ENCODE measurements at regions not wholly inside any gene's neighbourhood (a gene's known extent, or its start where the extent isn't known, plus 50 kb on each side); places are given as distances from the start of the nearest gene placed in this dataset.
"Not testable (repeated sequence)": the region's sequence is repeated elsewhere in the genome, so short reads cannot be mapped to it uniquely, and the experiment has no call there.

DNA sequence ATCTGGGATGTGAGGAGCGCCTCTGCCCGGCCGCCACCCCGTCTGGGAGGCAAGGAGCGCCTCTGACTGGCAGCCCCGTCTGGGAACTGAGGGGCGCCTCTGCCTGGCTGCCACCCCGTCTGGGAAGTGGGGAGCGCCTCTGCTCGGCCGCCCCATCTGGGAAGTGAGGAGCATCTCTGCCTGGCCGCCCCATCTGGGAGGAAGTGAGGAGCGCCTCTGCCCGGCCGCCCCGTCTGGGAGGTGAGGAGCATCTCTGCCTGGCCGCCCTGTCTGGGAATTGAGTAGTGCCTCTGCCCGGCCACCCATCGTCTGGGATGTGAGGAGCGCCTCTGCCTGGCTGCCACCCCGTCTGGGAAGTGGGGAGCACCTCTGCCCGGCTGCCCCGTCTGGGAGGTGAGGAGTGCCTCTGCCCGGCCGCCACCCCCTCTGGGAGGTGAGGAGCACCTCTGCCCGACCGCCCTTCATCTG, 481.5 kb upstream of the GNPDA2 start:
- TF ChIP-seq, protein P1, sequence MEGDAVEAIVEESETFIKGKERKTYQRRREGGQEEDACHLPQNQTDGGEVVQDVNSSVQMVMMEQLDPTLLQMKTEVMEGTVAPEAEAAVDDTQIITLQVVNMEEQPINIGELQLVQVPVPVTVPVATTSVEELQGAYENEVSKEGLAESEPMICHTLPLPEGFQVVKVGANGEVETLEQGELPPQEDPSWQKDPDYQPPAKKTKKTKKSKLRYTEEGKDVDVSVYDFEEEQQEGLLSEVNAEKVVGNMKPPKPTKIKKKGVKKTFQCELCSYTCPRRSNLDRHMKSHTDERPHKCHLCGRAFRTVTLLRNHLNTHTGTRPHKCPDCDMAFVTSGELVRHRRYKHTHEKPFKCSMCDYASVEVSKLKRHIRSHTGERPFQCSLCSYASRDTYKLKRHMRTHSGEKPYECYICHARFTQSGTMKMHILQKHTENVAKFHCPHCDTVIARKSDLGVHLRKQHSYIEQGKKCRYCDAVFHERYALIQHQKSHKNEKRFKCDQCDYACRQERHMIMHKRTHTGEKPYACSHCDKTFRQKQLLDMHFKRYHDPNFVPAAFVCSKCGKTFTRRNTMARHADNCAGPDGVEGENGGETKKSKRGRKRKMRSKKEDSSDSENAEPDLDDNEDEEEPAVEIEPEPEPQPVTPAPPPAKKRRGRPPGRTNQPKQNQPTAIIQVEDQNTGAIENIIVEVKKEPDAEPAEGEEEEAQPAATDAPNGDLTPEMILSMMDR (IDR thresholded peaks at IDR 0.05): not testable (repeated sequence)
- not testable (repeated sequence) for TF ChIP-seq POLR2A (IDR thresholded peaks at IDR 0.05)

All from uterus (tissue), 2 donors.